Transverse colon (tissue), 4 donors: ENCODE measurements at regions not wholly inside any gene's neighbourhood (a gene's known extent, or its start where the extent isn't known, plus 50 kb on each side); places are given as distances from the start of the nearest gene placed in this dataset.

Experiments
- EP300 ChIP-seq: sonication (generic); formaldehyde crosslinking; IDR thresholded peaks from one replicate; pipeline ENCODE4 v1.6.1; 2017; ENCODE audit warnings: antibody characterized with exemption, low read depth
- POLR2A ChIP-seq: fragments of 450-650 bp; IDR thresholded peaks from one replicate; pipeline ENCODE4 v1.6.1; 2016; ENCODE audit warnings: antibody characterized with exemption, mild to moderate bottlenecking, moderate library complexity
- POLR2AphosphoS5 ChIP-seq, 3 donors: sonication (generic); formaldehyde crosslinking; IDR thresholded peaks; one replicate each; pipeline ENCODE4 v1.6.1; 2016; ENCODE audit warnings: antibody characterized with exemption in 3 of 3
- TF ChIP-seq, protein P1 (sequence below), 5 experiments: fragments of 200-600 bp in 3 of 5; fragments of 450-650 bp in 2 of 5; sonication (generic) in 3 of 5; IDR thresholded peaks; 1 replicate in 2 of 5; 2 replicates in 3 of 5; pipeline ENCODE4 v1.5.1; 2016 to 2017; ENCODE audit warnings: antibody characterized with exemption in 5 of 5, inconsistent platforms in 3 of 5, mild to moderate bottlenecking in 2 of 5, moderate library complexity in 1 of 5

DNA sequence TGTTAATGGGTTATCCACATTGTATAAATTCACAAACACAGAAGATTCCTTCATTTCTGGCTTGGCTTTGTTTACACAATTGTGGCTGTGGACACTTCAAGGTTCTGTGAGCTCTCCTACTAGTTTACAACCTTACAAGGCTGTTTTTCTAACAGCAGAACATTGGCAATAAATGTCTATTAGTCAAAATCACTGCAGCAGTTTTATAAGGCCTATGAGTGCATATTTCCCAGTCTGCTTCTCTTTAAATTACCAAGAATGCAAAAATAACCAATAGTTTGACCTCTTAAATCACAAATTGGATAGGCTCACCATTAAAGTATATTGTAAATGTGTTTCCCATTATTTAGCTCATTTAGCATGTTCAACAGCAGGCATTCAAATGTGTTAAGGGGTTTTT, 239.2 kb downstream of the DKK2 start:
- TF ChIP-seq, protein P1, sequence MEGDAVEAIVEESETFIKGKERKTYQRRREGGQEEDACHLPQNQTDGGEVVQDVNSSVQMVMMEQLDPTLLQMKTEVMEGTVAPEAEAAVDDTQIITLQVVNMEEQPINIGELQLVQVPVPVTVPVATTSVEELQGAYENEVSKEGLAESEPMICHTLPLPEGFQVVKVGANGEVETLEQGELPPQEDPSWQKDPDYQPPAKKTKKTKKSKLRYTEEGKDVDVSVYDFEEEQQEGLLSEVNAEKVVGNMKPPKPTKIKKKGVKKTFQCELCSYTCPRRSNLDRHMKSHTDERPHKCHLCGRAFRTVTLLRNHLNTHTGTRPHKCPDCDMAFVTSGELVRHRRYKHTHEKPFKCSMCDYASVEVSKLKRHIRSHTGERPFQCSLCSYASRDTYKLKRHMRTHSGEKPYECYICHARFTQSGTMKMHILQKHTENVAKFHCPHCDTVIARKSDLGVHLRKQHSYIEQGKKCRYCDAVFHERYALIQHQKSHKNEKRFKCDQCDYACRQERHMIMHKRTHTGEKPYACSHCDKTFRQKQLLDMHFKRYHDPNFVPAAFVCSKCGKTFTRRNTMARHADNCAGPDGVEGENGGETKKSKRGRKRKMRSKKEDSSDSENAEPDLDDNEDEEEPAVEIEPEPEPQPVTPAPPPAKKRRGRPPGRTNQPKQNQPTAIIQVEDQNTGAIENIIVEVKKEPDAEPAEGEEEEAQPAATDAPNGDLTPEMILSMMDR (IDR thresholded peaks at IDR 0.05): no peak
- TF ChIP-seq EP300 (no peak), POLR2AphosphoS5 (IDR thresholded peaks at IDR 0.05) (no peak), POLR2A (no peak)
